IPS-18c (cell line): ENCODE measurements at regions not wholly inside any gene's neighbourhood (a gene's known extent, or its start where the extent isn't known, plus 50 kb on each side); places are given as distances from the start of the nearest gene placed in this dataset.
"Not testable (repeated sequence)": the region's sequence is repeated elsewhere in the genome, so short reads cannot be mapped to it uniquely, and the experiment has no call there.

ENCODE experiments used
- H3K4me3 ChIP-seq: 2 replicates; pipeline ENCODE4 v1.7.0; 2013; ENCODE audit warnings: low read depth, mild to moderate bottlenecking, low read length, moderate library complexity; ENCODE audit not compliant: insufficient read depth
- H3K9me3 ChIP-seq: one replicate; pipeline ENCODE4 v1.6.1; 2013; ENCODE audit warnings: mild to moderate bottlenecking, low read length, moderate library complexity; ENCODE audit not compliant: control insufficient read depth, insufficient read depth

GRCh38 chr3:106035619-106036018, 166.8 kb upstream of the CBLB start:
- Histone ChIP-seq H3K9me3 (no peaks in the 10 kb centered on the region), H3K4me3 (no peak overlapping the region)

- H3K4me3 ChIP-seq: no peak overlapping the region
- no peaks in the 10 kb centered on the region for H3K9me3 ChIP-seq
Observed at GRCh38 chr3:106036696-106037095, 167.9 kb upstream of the CBLB start.

GRCh38 chr3:106047221-106047620, 178.4 kb upstream of the CBLB start:
- Histone ChIP-seq H3K4me3 (no peak overlapping the region), H3K9me3 (no peaks in the 10 kb centered on the region)

- H3K9me3 ChIP-seq: no peaks in the 10 kb centered on the region
- H3K4me3 ChIP-seq: no peak overlapping the region
Observed at GRCh38 chr3:106048946-106049481, 180.2 kb upstream of the CBLB start.

- no peak overlapping the region for H3K4me3 ChIP-seq
- no peaks in the 10 kb centered on the region for H3K9me3 ChIP-seq
Observed at GRCh38 chr3:106049821-106050220, 181.0 kb upstream of the CBLB start.

- Histone ChIP-seq H3K9me3 (no peaks in the 10 kb centered on the region), H3K4me3 (no peak overlapping the region)
Observed at GRCh38 chr3:106056931-106057330, 188.1 kb upstream of the CBLB start.

GRCh38 chr3:106058475-106058874, 189.7 kb upstream of the CBLB start:
- H3K4me3 ChIP-seq: no peak overlapping the region
- no peaks in the 10 kb centered on the region for H3K9me3 ChIP-seq

- no peak overlapping the region for H3K4me3 ChIP-seq
- no peaks in the 10 kb centered on the region for H3K9me3 ChIP-seq
Observed at GRCh38 chr3:106059953-106060517, 191.2 kb upstream of the CBLB start.

- Histone ChIP-seq H3K9me3 (no peaks in the 10 kb centered on the region), H3K4me3 (no peak overlapping the region)
Observed at GRCh38 chr3:106063909-106064308, 195.1 kb upstream of the CBLB start.

GRCh38 chr3:106065831-106066230, 197.0 kb upstream of the CBLB start:
- H3K4me3 ChIP-seq: no peak overlapping the region
- H3K9me3 ChIP-seq: no peaks in the 10 kb centered on the region

- peaks cover 2% of the 10 kb centered on the region for H3K9me3 ChIP-seq
- H3K4me3 ChIP-seq: no peak overlapping the region
Observed at GRCh38 chr3:106067711-106068110, 198.9 kb upstream of the CBLB start.

GRCh38 chr3:106068381-106068780, 199.6 kb upstream of the CBLB start:
- H3K4me3 ChIP-seq: no peak overlapping the region

GRCh38 chr3:106068795-106069194, 200.0 kb upstream of the CBLB start:
- Histone ChIP-seq H3K9me3 (peaks cover 2% of the 10 kb centered on the region), H3K4me3 (no peak overlapping the region)

More at GRCh38 chr3:106068381-106068780, 199.6 kb upstream of the CBLB start:
- peaks cover 2% of the 10 kb centered on the region for H3K9me3 ChIP-seq

GRCh38 chr3:106070187-106070586, 201.4 kb upstream of the CBLB start:
- peaks cover 2% of the 10 kb centered on the region for H3K9me3 ChIP-seq
- no peak overlapping the region for H3K4me3 ChIP-seq

- Histone ChIP-seq H3K4me3 (no peak overlapping the region), H3K9me3 (peaks cover 2% of the 10 kb centered on the region)
Observed at GRCh38 chr3:106071306-106071705, 202.5 kb upstream of the CBLB start.

GRCh38 chr3:106072596-106072995, 203.8 kb upstream of the CBLB start:
- not testable (repeated sequence) for H3K9me3 ChIP-seq, H3K4me3 ChIP-seq

- not testable (repeated sequence) for H3K4me3 ChIP-seq, H3K9me3 ChIP-seq
Observed at GRCh38 chr3:106073806-106074205, 205.0 kb upstream of the CBLB start.

- H3K9me3 ChIP-seq, H3K4me3 ChIP-seq: not testable (repeated sequence)
Observed at GRCh38 chr3:106075731-106076130, 206.9 kb upstream of the CBLB start.

GRCh38 chr3:106078635-106079034, 209.8 kb upstream of the CBLB start:
- Histone ChIP-seq H3K9me3 (no peaks in the 10 kb centered on the region), H3K4me3 (no peak overlapping the region)
